NCI-H226 (cell line): ENCODE measurements at regions not wholly inside any gene's neighbourhood (a gene's known extent, or its start where the extent isn't known, plus 50 kb on each side); places are given as distances from the start of the nearest gene placed in this dataset.
A peak's percentile ranks its signal among the peaks of the same experiment; 100 is the strongest.
"Not testable (repeated sequence)": the region's sequence is repeated elsewhere in the genome, so short reads cannot be mapped to it uniquely, and the experiment has no call there.

ENCODE experiments used
- DNase-seq: peaks from one replicate; pipeline ENCODE4 v3.0.0-alpha.2; 2015

DNA sequence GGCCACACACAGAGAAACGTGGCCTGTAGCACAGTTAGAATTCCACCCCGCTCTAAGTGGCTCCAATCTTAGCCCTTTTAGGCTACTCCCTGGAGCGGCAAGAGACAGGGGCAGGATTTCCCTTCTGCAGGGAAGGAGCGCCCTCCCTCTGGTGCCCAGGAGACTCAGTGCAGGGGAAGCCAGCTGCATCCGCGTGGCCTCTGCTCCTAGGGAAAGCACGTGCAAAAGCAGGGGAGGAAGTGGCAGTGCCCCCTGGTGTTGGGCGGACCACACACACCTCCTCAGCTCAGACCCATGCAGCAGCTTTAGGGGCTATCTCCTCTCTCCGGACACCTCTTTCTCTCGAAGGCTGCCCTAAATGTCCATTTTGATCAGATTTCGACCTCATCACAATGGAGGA, 50.0 kb downstream of the SPRING1 start:
- no peak for DNase-seq

DNA sequence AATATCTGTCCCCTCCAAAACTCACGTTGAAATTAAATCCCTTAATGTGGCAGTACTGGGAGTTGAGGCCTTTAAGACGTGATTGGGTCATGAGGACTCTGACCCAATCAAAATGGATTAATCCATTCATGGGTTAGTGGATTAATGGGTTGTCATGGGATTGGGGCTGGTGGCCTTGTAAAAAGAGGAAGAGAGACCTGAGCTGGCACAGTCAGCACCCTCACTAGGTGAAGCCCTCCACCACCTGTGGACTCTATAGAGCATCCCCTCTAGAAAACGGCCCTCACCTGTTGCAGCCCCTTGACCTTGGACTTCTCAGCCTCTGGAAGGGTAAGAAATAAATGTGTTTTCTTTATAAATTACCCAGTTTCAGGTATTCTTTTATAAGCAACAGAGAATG, 53.0 kb downstream of the SPRING1 start:
- no peak for DNase-seq

DNA sequence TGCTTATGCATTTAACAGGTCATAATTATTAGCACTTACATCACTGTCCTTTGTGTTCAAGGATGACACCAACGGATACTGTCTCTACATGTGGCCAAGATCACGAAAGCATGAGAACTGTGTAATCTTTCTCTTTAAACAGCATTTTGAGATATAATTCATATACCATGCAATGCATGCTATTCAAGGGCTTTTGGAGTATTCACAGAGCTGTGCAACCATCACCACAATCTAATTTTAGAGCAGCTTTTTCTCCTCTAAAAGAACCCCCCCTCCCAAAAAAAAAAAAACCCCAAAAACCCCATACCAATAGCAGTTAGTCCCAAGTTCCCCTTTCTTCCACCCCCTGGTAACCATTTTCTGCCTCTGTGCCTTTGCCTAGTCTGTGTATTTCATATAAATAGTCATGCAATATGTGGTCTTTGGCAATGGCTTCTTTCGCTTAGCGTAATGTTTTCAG, 60.6 kb downstream of the SPRING1 start:
- DNase-seq = no peak

DNA sequence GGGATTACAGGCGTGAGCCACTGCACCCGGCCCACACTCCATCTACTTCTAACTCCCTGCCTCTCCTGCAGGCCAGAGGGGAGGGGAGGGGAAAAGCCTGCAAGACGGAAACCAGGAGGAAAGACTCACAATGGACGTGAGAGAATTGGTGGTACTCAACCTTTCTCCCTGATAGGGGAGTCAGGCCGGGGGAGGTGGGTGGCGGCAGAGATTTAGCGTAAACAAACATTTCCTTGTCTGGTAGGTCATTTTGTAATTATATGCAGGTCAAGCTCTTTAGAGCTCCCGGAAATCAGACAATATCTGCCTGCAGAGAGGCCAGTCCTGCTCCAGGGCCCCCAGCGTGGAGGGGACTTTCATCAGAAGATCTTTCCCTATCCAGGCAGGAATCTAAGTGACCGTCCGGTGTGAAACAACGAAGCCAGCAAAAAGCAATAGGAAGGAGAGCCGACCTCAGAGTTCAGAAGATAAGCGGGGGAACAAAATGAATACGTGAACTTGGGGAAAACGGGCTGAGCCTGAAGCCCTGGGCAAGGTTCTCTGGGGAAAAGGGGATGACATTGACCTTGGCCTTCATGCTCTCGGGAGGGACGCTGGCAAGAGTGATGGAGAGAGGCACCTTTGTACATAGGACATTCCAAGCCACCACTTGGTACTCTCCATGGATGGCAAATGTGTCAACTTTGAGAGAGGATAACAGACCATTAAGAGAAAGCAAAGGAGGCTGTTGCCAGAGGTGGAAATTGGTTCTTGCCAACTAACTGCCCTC, 62.3 kb downstream of the SPRING1 start:
- DNase-seq = no peak

DNA sequence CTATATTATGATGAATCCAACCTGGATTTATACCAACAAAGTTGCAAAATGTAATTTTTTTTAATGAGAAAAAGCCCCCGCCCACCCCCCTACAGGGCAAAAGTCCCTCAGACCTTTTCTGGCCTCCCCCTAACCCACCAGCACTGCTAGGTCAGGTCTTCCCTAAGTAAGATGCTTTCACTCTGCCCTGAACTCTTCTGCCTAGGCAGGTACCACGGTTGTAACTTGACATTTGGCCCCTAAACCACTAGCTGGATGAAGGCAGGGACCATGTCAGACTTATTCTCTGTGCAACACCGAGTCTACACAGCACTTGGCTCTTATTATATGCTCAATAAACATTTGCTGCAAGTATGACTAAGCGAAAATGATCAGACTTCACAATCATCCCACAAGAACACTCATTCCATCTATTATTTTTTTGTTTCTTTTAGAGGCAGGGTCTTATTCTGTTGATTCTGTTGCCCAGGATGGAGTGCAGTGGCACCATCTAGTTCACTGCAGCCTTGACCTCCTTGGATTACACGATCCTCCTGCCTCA, 63.2 kb downstream of the SPRING1 start:
- DNase-seq = no peak

DNA sequence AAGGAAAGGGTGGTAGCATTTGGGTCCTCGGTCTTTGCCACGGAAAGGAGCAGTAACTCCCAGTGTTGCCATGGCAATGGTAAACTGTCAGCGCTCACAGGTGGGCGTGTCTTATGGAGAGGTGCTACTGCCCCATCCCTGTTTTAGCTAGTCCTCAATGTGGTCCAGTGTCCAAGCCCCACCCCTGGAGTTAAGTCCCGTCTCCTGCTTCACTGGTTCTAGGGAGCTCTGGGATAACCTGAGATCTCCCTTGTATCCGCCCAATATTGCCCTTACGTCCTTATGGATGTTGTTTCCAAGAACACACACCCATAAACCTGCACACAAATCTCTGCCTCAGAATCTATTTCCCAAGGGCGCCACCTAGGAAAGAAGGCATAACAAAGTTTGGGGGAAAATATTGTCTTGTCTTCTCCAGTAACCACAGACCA, 64.2 kb downstream of the SPRING1 start:
- DNase-seq = no peak

DNA sequence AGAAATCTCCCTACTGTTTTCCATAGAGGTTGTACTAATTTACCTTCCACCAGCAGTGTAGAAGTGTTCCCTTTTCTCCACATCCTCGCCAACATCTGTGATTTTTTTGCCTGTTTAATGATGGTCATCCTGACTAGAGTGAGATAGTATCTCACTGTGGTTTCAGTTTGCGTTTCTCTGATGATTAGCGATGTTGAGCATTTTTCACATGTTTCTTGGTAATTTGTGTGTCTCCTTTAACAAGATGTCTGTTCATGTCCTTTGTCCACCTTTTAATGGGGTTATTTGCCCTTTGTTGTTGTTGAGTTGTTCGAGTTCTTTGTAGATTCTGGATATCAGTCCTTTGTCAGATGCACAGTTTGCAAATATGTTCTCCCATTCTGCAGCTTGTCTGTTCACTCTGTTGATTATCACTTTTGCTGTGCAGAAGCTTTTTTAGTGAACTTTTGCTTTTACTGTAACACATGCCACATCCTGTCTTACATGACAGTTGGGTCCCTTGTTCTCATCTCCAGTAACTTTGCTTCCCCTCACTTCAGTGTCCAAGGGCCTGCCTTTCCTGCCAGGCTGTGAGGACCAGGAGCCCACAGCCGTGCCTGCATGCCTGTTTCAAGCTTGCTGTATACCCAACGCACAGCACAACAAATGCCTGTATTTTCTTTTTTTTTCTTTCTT, 64.9 kb downstream of the SPRING1 start:
- DNase-seq = no peak

DNA sequence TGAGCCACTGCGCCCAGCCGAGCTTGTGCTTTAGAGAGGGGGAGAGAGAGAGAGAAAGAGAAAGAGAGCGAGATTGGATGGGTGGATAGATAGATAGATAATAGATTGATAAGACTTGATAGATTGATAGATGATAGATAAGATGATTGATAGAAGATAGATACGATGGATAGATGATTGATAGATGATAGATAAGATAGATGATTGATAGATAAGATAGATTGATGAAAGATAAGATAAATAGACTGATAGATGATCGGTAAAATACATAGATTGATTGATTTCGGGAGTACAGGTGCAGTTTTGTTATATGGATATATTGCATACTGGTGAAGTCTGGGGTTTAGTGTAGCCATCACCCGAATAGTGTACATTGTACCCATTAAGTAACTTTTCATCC, 65.9 kb downstream of the SPRING1 start:
- DNase-seq = no peak

DNA sequence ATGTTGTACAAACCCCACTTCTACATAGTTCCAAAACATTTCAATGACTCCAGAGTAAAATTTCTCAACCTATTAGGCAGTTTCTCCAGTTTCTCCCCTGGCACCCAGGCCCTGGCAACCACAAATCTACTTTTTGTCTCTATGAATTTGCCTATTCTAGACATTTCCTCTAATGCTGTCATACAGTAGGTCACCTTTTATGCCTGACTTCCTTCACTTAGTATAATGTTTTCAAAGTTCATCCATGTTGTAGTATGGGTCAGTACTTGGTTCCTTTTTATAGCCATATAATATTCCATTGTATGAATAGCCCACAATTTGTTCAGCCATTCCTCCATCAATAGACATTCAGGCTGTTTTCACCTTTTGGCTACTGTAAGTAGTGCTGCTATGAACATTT, 67.0 kb downstream of the SPRING1 start:
- no peak for DNase-seq

DNA sequence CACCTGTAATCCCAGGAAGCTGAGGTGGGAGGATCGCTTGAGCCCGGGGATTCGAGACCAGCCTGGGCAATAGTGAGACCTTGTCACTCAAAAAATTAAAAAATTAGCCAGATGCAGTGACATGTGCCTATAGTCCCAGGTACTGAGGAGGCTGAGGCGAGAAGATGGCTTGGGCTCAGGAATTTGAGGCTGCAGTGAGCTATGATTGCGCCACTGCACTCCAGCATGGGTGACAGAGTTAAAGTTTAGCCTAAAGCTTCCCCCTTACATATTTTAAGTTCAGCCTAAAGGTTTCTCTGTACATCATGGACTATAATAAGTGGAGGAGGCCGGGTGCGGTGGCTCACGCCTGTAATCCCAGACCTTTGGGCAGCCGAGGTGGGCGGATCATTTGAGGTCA, 70.1 kb downstream of the SPRING1 start:
- DNase-seq = no peak

DNA sequence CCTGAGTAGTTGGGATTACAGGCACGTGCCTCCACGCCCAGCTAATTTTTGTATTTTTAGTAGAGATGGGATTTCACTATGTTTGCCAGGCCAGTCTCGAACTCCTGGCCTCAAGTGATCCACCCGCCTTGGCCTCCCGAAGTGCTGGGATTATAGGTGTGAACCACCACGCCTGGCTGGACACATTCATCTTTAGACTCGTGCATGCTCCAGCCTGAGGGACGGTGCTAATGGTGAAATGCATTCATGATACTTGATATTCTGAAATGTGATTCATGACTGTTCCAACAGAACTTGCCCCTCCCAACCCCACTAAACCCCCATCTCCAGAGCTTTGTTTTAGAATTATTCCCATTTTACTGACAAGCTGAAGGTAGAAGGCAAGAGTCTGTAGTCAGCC, 71.0 kb downstream of the SPRING1 start:
- not testable (repeated sequence) for DNase-seq

DNA sequence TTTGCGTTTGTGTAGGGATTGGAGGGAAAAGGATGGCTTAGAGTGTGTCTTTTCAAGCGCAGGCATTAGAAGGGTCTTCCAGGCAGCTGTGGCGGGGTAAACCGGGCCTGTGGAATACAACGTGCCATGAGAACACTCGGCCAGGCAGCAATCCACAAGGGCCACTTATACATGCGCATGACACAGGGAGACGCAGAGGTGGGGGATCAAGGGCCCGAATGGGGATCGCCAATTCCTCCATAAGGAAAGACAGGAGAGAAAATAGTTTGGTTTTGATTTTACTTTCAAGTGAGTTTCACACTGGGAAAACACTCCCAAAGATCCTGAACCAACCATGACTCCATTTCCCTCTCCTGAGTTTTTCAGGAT, 71.6 kb downstream of the SPRING1 start:
- no peak for DNase-seq

DNA sequence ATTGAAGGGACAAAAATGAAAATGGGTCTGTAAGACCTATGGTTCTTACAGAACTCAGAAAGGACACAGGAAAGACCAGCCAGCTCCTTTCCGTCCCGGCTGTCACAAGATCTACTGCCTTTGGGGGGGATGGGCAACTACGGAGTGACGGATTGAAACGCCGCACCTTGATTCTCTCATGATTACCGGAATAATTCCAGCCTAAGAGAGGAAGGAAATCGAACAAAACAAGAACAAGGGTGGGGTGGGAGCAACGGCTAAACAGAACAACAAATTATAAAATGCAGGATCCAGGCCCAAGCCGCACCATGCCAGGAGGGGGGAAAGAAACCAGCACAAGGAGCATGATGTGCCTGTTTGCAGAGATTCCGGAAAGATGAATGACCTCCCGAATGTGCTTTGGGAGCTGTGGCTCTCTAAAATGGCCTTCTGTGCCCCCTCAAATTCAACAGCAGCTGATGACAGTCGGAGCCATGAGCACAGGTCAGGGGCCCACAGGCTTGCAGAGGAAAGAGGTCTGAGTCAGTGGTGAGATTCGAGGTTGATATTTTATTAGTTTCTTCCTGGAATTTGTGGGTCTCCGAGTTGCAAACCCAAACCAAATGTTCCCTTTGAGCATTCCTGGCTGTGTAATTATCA, 72.1 kb downstream of the SPRING1 start:
- no peak for DNase-seq

DNA sequence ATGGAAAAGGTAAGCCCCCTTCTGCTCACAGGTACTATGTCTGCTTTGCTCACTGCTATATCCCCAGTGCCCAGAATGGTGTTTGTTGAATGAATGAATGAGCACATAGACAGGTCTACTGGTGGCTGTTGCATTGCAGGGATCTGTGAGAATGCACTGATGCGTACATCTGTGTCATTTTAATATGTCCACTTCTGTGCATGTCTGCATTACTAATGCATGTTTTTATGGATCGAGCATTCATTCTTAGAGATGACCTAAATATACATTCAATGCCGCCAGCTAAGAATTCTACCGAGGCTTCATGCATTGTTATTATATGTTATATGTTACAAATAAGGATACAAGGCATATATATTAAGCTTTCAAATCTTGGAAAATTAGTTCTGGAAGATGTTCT, 73.8 kb downstream of the SPRING1 start:
- no peak for DNase-seq

DNA sequence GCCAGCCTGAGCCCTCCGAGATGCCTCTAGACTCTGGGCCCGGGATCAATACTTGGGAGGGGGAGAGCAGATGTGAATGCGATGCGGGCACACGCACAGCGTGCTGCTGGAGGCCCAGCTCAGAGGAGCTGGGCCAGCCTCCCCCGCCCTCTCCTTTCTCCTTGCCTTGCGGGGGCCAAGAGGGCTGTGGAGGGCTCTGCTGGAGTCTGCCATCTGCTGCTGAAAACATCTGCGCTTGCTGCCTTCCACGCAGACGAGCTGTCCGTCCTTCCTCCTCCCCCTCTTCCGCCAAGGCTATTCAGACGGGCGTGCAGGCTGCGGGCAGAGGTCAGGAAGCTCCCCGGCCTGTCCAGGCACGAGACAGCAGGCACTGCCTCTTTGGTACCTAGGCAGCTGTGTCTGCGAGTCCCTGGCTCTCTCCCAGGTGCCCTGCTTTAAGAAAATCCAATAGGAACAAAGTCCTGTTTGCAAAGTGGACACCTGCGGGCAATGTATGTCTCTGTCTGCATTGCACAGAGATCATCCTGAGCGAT, 75.2 kb downstream of the SPRING1 start:
- no peak for DNase-seq

DNA sequence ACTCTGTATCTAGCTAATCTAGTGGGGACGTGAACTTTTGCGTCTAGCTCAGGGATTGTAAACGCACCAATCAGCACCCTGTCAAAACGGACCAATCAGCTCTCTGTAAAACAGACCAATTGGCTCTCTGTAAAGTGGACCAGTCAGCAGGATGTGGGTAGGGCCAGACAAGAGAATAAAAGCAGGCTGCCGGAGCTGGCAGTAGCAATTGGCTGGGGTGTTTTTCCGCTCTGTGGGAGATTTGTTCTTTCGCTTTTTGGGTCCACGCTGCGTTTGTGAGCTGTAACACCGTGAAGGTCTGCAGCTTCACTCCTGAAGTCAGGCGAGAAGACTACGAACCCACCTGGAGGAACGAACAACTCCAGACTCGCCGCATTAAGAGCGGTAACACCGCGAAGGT, 76.5 kb downstream of the SPRING1 start:
- DNase-seq = no peak

DNA sequence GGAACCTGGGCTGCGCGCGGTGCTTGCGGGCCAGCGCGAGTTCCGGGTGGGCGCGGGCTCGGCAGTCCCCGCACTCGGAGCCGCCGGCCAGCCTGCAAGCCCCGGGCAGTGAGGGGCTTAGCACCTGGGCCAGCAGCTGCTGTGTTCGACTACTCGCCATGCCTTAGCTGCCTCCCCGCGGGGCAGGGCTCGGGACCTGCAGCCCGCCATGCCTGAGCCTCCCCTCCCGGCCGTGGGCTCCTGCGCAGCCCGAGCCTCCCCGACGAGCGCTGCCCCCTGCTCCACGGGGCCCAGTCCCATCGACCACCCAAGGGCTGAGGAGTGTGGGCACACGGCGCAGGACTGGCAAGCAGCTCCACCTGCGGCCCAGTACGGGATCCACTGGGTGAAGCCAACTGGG, 77.1 kb downstream of the SPRING1 start:
- DNase-seq = not testable (repeated sequence)

DNA sequence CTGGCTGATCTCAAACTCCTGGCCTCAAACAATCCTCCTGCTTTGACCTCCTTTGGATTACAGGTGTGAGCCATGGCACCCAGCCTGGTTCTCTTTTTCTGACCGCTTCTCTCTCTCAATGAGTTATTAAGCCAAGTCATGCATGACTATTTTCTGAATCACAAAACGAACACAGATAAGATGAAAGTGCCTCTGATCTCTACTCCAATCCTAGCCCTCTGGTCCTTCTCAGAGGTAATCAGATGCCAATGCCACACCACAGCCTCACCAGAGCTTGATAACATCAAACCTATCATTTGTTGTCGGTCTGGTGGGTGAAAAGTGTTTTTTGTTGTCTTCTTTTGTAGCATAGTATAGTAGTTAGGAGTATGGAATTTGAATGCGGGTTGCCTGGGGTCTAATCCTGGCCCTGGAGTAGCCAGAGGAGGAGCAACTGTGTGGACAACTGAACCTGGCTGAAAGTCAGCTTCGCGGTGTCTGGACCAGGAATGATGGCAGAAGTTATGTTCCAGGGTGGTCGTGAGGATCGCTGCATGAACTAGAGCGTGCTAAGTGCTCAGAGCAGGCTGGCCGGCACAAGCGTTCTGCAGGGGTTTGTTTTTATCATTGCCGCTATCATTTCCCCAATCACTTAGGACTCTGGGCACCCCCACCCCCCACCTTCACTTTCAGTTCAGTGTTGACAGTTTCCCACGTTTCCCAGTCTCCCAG, 77.9 kb downstream of the SPRING1 start:
- DNase-seq = peak; percentile 81

DNA sequence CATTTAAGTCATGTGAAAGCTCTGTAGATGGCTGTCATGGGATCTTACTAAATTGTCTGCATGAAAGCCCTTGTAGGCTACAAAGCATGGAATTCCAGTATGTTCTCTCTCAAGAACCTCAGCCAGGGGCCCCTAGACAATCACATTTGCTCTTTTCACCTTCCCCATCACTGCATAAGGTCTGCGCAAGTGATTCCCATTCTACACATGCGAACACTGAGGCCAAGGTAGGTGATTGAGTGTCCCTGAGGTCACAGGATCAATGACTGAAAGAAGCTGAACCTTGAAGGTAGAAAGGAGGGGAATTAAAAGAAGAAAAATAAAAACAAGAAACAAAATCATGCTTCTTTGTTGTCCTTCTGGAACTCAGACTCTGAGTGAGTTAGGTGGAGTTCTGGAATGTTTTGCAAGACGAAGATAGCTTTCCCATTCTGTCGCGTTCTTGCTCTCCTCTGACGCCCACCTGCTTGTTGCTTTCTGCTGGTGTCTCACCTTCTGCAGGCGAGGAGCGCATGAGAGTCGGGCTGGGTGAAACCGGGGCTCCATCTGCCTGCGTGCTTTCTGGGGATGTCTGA, 79.9 kb downstream of the SPRING1 start:
- DNase-seq = no peak

DNA sequence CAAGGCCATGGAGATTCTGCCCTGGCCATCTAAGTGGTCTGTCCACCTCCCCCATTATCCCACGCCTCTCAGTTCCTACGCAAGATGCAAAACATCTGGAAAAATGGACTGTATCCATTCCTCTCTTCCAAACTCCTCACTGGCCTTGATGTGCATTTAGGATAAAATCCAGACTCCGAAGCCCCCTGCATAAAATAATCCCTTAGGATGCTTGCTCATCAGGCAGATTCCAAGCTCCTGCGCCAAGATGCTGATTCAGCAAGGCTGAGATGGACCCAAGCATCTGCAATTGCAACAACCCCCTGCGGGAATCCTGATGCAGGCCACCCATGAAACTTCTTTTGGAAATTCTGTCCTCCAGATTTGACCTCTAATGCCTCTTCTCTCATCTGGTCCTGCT, 81.6 kb downstream of the SPRING1 start:
- no peak for DNase-seq

DNA sequence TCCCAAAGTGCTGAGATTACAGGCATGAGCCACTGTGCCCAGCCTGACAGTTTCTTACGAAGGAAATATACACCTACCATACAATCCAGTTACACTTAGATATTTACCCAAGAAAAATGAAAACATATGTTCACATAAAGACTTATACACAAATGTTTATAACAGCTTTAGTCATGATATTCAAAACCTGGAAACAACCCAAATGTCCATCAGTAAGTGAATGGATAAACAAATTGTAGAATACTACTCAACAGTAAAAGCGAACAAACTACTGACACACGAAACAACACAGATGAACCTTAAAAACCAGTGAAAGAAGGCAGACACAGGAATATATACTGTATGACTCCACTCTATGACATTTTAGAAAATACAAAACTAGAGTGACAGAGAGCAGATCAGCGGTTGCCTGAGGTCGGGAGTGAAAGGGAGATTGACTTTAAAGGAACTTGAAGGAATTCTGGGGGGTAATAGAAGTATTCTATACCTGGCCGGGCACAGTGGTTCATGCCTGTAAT, 83.6 kb downstream of the SPRING1 start:
- no peak for DNase-seq

DNA sequence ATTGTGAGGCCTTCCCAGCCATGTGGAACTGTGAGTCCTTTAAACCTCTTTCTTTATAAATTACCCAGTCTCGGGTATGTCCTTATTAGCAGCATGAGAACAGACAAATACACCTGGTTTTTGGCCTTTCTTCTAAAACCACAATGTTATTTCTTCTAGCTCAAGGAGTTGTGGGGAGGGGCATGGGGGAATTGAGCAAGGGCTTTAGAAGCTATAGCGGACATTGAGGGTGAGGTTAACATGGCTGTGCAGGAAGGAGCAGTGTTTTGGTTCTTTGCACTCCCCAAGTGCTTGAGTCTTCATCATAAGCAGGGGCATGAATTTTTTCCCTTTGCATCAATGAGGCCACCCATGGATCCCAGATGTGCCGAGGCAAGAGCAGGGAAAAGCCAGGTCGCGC, 86.8 kb downstream of the SPRING1 start:
- no peak for DNase-seq
